Large intestine (tissue), 3 donors: ENCODE measurements at regions not wholly inside any gene's neighbourhood (a gene's known extent, or its start where the extent isn't known, plus 50 kb on each side); places are given as distances from the start of the nearest gene placed in this dataset.
"Not testable (repeated sequence)": the region's sequence is repeated elsewhere in the genome, so short reads cannot be mapped to it uniquely, and the experiment has no call there.

ENCODE experiments used
- DNase-seq, 2 donors: peaks; one replicate each; pipeline versions ENCODE4 v3.0.0 to v3.0.0-alpha.2; 2013
- H3K27ac ChIP-seq: one replicate; pipeline ENCODE4 v1.5.1; 2013; ENCODE audit warnings: low read length
- H3K27me3 ChIP-seq: 2 replicates; pipeline ENCODE4 v1.6.1; 2013; ENCODE audit warnings: low read length; ENCODE audit not compliant: control insufficient read depth, insufficient read depth
- H3K36me3 ChIP-seq: 2 replicates; pipeline ENCODE4 v1.6.1; 2013; ENCODE audit warnings: low read length; ENCODE audit not compliant: control insufficient read depth, insufficient read depth
- H3K4me1 ChIP-seq: one replicate; pipeline ENCODE4 v1.6.1; 2013; ENCODE audit warnings: low read length; ENCODE audit not compliant: control insufficient read depth, insufficient read depth
- H3K4me3 ChIP-seq: one replicate; pipeline ENCODE4 v1.5.1; 2013; ENCODE audit warnings: low read length
- H3K9me3 ChIP-seq: one replicate; pipeline ENCODE4 v1.6.1; 2013; ENCODE audit warnings: mild to moderate bottlenecking, low read depth, low read length, moderate library complexity; ENCODE audit not compliant: control insufficient read depth
- WGBS: methylation state at CpG from one replicate; pipeline ENCODE4 v1.1.5; 2013; ENCODE audit warnings: low lambda C conversion rate; ENCODE audit not compliant: insufficient coverage; 5-methylcytosine and 5-hydroxymethylcytosine counted together

DNA sequence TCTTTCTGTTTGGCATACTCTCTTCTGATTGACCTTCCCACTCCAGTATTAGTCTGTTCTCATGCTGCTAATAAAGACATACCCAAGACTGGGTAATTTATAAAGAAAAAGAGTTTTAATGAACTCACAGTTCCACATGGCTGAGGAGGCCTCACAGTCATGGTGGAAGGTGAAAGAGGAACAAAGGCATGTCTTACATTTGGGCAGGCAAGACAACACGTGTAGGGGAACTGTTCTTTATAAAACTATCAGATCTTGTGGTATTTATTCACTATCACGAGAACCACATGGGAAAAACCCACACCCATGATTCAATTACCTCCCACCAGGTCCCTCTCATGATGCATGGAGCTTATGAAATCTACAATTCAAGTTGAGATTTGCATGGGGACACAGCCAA is 767.3 kb downstream of the ZBBX start:
- not testable (repeated sequence) for H3K36me3 ChIP-seq, DNase-seq, H3K4me1 ChIP-seq, H3K27me3 ChIP-seq, H3K4me3 ChIP-seq, H3K27ac ChIP-seq, H3K9me3 ChIP-seq
- no CpG with 5 or more reads among the region's 2 CpGs for WGBS

DNA sequence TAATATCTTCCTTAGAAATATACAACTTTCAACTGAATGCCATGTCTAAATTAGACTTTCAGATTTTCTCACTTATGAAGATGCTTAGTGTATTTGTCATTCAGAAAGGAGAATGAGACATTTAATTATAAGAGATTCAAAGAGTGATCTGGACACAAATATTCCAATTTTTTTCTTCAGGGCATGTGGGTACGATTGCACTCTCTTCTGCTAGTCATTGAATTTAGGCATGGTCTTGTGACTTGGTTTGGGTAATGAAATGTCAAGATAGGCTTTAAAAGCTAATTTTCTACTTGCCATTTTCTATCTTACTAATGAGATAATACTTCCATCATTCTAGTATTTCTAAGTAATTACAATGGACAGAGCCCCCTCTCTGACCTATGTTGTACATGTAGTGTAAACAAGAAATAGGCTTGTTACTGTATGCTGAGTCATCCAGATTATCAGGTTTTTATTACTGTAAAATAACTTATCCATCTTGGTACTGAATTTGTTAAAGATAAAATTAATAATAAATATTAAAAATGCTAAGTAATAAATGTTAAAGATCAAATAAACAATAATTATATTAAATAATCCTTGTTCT is 770.8 kb upstream of the BCHE start:
- H3K27me3 ChIP-seq: no peaks in the 10 kb centered on the region
- DNase-seq: no peak
- no peaks in the 10 kb centered on the region for H3K9me3 ChIP-seq
- no peaks in the 10 kb centered on the region for H3K4me1 ChIP-seq
- H3K4me3 ChIP-seq: no peak overlapping the region
- WGBS: no CpG with 5 or more reads among the region's 1 CpG
- no peak overlapping the region for H3K27ac ChIP-seq
- H3K36me3 ChIP-seq: no peaks in the 10 kb centered on the region

DNA sequence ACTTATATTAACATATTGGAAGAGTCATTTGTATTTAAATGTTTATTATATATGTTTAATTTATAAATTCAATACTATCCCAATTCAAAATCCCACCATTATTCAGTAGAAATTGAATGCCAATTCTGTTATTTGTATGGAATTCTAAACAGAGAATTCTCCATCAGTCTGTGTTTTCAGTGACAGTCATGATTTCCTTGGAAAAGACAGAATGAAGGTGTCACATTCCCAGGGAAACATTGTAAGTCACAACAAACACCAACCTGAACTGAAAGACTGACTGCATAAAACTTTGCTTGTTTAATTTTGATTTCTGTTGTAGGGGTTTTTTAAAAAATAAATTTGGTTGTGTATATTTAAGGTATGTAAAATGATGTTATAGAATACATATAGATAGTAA is 769.8 kb upstream of the BCHE start:
- Histone ChIP-seq H3K27me3 (no peaks in the 10 kb centered on the region), H3K27ac (no peak overlapping the region), H3K4me3 (no peak overlapping the region), H3K36me3 (no peaks in the 10 kb centered on the region), H3K4me1 (no peaks in the 10 kb centered on the region), H3K9me3 (no peaks in the 10 kb centered on the region)
- DNase-seq: no peak

DNA sequence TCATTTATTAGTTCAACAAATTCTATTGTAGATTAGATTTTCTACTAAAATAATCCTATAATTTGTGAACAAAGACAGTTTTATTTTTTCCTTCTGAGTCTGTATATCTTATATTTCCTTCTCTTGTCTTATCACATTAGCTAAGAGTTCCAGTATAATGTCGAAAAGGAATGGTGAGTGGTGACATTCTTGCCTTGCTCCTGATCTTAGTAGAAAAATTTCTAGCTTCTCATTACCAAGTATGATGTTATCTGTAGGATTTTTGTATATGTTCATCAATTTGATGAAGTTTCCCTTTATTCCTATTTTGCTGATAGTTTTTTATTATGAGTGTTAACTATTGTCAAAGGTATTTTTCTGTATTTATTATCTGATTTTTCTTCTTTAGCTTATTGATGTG is 756.6 kb upstream of the BCHE start:
- no peaks in the 10 kb centered on the region for H3K4me1 ChIP-seq
- no peaks in the 10 kb centered on the region for H3K27me3 ChIP-seq
- no peak overlapping the region for H3K27ac ChIP-seq
- H3K4me3 ChIP-seq: no peak overlapping the region
- H3K36me3 ChIP-seq: no peaks in the 10 kb centered on the region
- DNase-seq: no peak
- WGBS: 100% methylated on average over 1 of the region's 1 CpG
- H3K9me3 ChIP-seq: peaks cover 4% of the 10 kb centered on the region

DNA sequence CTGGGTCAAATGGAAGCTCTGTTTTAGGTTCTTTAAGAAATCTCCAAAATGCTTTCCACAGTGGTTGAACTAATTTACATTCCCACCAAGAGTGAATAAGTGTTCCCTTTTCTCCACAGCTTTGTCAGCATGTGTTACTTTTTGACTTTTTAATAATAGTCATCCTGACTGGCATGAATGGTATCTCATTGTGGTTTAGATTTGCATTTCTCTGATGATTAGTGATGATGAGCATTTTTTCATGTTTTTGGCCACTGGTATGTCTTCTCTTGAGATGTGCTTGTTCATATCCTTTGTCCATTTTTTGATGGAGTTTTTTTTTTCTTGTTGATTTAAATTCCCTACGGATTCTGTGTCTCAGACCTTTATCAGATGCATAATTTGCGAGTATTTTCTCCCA is 745.0 kb upstream of the BCHE start:
- no peaks in the 10 kb centered on the region for H3K4me1 ChIP-seq
- H3K27me3 ChIP-seq: no peaks in the 10 kb centered on the region
- no peaks in the 10 kb centered on the region for H3K36me3 ChIP-seq
- 92% methylated on average over 2 of the region's 2 CpGs for WGBS
- DNase-seq: no peak
- no peak overlapping the region for H3K27ac ChIP-seq
- no peak overlapping the region for H3K4me3 ChIP-seq
- H3K9me3 ChIP-seq: no peaks in the 10 kb centered on the region

DNA sequence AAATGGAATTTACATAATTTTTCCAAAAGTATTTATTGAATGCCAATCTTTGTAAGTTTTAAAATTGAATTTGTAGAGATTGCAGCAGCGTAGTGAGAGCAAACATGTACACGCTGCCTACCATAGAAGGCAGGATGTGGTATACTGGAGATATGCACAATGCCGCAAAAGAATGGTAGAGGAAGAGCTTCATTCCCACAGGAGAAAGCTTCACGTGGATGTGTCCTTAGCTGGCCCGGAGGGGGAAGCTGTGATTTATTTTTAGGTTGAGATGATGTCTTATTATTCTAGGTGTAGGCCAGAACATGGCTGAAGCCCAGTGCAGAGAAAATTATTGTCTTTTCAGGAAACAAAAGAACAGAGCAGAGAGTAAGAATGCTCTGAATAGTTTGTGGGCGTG is 743.3 kb upstream of the BCHE start:
- WGBS: no CpG with 5 or more reads among the region's 6 CpGs
- DNase-seq: no peak
- H3K27ac ChIP-seq: no peak overlapping the region
- H3K4me1 ChIP-seq: no peaks in the 10 kb centered on the region
- H3K4me3 ChIP-seq: no peak overlapping the region
- no peaks in the 10 kb centered on the region for H3K27me3 ChIP-seq
- H3K36me3 ChIP-seq: no peaks in the 10 kb centered on the region
- no peaks in the 10 kb centered on the region for H3K9me3 ChIP-seq

DNA sequence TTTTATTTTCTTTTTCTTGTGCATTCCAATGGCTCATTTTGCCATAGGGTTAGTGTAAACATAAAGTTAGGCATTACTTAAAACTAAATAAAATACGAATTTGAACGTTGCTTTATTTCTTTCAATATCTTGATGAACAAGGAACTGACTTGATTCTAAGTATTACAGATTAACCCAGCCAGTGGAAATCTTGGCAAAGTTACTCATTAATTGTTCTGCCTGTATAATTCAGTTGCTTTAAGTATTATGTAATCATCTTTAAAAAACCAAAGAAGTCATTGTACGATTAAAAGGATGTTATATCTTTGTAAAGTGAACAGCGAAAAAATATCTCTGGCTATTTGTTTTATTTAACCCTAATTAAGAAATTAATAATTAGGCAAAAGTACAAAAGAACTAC is 737.9 kb upstream of the BCHE start:
- WGBS: 54% methylated on average over 4 of the region's 4 CpGs
- H3K36me3 ChIP-seq: no peaks in the 10 kb centered on the region

DNA sequence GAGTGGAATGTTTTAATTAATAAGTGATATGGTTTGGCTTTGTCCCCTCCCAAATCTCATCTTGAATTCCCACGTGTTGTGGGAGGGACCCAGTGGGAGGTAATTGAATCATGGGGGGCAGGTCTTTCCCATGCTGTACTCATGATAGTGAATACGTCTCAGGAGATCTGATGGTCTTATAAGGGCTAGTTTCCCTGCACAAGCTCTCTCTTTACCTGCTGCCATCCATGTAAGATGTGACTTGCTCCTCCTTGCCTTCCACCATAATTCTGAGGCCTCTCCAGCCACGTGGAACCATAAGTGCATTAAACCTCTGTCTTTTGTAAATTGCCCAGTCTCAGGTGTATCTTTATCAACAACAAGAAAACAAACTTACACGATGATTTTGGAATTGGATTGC is 734.5 kb upstream of the BCHE start:
- H3K27ac ChIP-seq, H3K4me1 ChIP-seq, H3K4me3 ChIP-seq, H3K27me3 ChIP-seq, H3K36me3 ChIP-seq, H3K9me3 ChIP-seq, DNase-seq: not testable (repeated sequence)
- 82% methylated on average over 2 of the region's 4 CpGs for WGBS

More for the DNA sequence above, 737.9 kb upstream of the BCHE start:
- Histone ChIP-seq H3K9me3 (no peaks in the 10 kb centered on the region), H3K4me3 (no peak overlapping the region), H3K27me3 (no peaks in the 10 kb centered on the region), H3K4me1 (no peaks in the 10 kb centered on the region), H3K27ac (no peak overlapping the region)
- no peak for DNase-seq

DNA sequence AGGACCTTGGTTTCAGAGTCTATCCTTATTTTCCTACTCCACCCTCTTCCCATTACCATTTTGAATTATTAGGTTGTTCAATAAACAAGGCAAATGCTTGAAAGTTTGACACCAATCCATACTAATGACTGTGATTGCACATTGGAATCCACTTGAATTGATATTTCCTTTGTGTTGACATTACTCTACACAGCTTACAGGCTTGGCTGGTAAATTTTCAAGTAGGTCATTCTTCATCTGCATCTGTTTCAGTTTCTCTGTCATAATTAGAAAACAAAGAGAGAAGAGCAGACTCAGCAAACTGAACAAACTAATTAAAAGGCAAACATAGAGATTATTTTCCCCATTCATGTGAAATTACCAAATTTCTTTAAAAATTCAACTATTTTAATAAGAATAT is 732.9 kb upstream of the BCHE start:
- Histone ChIP-seq H3K36me3 (no peaks in the 10 kb centered on the region), H3K4me3 (no peak overlapping the region), H3K27me3 (no peaks in the 10 kb centered on the region), H3K4me1 (no peaks in the 10 kb centered on the region), H3K27ac (no peak overlapping the region), H3K9me3 (no peaks in the 10 kb centered on the region)
- no peak for DNase-seq

DNA sequence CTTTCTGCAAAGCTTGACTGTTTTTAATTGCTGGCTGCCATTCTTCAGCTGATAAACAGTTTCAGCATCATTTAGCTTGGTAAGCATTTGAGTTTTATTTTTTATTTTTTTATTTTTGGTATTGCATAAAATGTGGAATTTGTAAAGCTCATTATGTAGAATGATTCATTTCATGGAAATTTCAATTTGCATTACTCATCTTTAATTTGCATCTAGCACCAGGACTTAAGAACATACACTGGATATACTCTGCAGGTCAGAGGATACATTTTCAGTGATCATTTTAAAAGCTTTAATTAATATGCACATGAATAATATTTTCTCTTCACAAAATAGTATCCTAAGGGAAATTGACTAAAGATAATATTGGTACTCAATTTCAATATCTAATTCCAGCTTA is 732.4 kb upstream of the BCHE start:
- no peak for DNase-seq
- no peaks in the 10 kb centered on the region for H3K36me3 ChIP-seq
- no peak overlapping the region for H3K4me3 ChIP-seq
- no peaks in the 10 kb centered on the region for H3K4me1 ChIP-seq
- H3K27ac ChIP-seq: no peak overlapping the region
- no peaks in the 10 kb centered on the region for H3K27me3 ChIP-seq
- no peaks in the 10 kb centered on the region for H3K9me3 ChIP-seq

DNA sequence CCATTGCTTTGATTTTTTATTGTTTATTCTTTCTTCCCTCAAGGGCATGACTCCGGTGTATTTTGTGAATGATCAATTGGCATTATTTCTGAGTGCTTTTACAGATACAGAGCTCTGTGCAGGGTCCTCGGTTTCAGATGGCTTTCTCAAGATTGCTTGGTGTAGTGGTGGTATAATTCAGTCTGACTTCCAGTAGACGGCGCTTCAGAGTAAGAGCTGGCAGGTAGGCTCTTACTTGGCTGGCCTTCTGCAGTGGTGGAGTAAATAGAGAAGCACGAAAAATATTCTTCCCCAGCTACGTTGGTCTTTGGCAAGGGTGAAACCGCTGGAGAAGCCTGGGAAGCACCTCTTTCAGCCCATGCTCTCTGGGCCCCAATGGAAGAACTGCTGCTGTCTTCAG is 723.0 kb upstream of the BCHE start:
- H3K36me3 ChIP-seq: no peaks in the 10 kb centered on the region
- H3K4me1 ChIP-seq: no peaks in the 10 kb centered on the region
- no peak overlapping the region for H3K27ac ChIP-seq
- H3K4me3 ChIP-seq: no peak overlapping the region
- H3K9me3 ChIP-seq: no peaks in the 10 kb centered on the region
- no peak for DNase-seq
- H3K27me3 ChIP-seq: no peaks in the 10 kb centered on the region
- no CpG with 5 or more reads among the region's 7 CpGs for WGBS
